Midbrain (tissue), 1 donor: ENCODE measurements at regions not wholly inside any gene's neighbourhood (a gene's known extent, or its start where the extent isn't known, plus 50 kb on each side); places are given as distances from the start of the nearest gene placed in this dataset.
A peak's percentile ranks its signal among the peaks of the same experiment; 100 is the strongest.

Source experiments
- DNase-seq: peaks from one replicate; lab custom pipeline; 2025; lab: John Stamatoyannopoulos, UW

GRCh38 chr1:11413986-11414391, 65.0 kb upstream of the DISP3 start:
- DNase-seq = no peak

- peak; percentile 66 for DNase-seq
Measured at GRCh38 chr1:11414926-11415538, 63.9 kb upstream of the DISP3 start.

- no peak for DNase-seq
Measured at GRCh38 chr1:11417162-11417561, 61.8 kb upstream of the DISP3 start.

- no peak for DNase-seq
Measured at GRCh38 chr1:11418056-11418455, 60.9 kb upstream of the DISP3 start.

GRCh38 chr1:11421443-11421842, 57.5 kb upstream of the DISP3 start:
- DNase-seq = no peak

- no peak for DNase-seq
Measured at GRCh38 chr1:11422686-11423085, 56.3 kb upstream of the DISP3 start.

GRCh38 chr1:11426617-11427016, 52.3 kb upstream of the DISP3 start:
- DNase-seq = no peak

GRCh38 chr1:11428789-11429188, 50.2 kb upstream of the DISP3 start:
- DNase-seq = no peak
